K562 (cell line): ENCODE measurements at regions not wholly inside any gene's neighbourhood (a gene's known extent, or its start where the extent isn't known, plus 50 kb on each side); places are given as distances from the start of the nearest gene placed in this dataset.

Experiments used
- ATAC-seq: fragments of 200-7000 bp; cut with Tn5 transposase; 3 replicates; pipeline ENCODE4 v1.9.1; 2020; ENCODE audit warnings: moderate library complexity
- BruUV-seq: library from RNA; stranded (reverse); fragments of 400-500 nt; replicated peaks from 2 replicates; lab custom pipeline; 2021; lab: Mats Ljungman, UMichigan
- CTCF ChIA-PET: fragments of 300-600 bp; formaldehyde crosslinking; extraction: SDS; loops from one replicate; lab custom pipeline; 2021; ENCODE audit warnings: low intra/inter-chr PET ratio; lab: Yijun Ruan, JAX
- POLR2A ChIA-PET: fragments of 300-600, 350-650 bp; sonication (Branson Sonifier 250); formaldehyde crosslinking; extraction: SDS; loops from one replicate; lab custom pipeline; 2021; ENCODE audit warnings: antibody characterized with exemption, inconsistent platforms; lab: Yijun Ruan, JAX
- DNase-seq, 4 experiments: peaks; one replicate each; pipeline versions ENCODE4 v3.0.0 to v3.0.0-alpha.2; 2011 to 2018; ENCODE audit warnings: low spot score in 3 of 4, mixed read lengths in 3 of 4; ENCODE audit errors: extremely low read depth in 1 of 4
- FAIRE-seq: peaks from 2 replicates; lab custom pipeline; 2011; peaks lifted over from hg19 to GRCh38; lab: Jason Lieb, UNC
- H2AFZ ChIP-seq: 2 replicates; pipeline ENCODE4 v1.6.0; 2011; ENCODE audit warnings: low read depth, low read length, control low read depth, inconsistent platforms
- H3K27ac ChIP-seq: fragments of 200-600 bp; 3 replicates; pipeline ENCODE4 v1.8.0; 2011; ENCODE audit warnings: low read depth, mild to moderate bottlenecking, control low read depth, inconsistent platforms, low read length, moderate library complexity, mixed read lengths; ENCODE audit errors: extremely low read depth
- H3K27me3 ChIP-seq, 2 experiments: fragments of 300-600 bp in 1 of 2; 2 replicates in 1 of 2; 3 replicates in 1 of 2; pipeline versions ENCODE4 v1.6.0 to v1.8.0; 2011; ENCODE audit warnings: inconsistent platforms in 2 of 2, low read length in 2 of 2, mild to moderate bottlenecking in 1 of 2, mixed read lengths in 1 of 2, moderate library complexity in 1 of 2; ENCODE audit not compliant: control insufficient read depth in 2 of 2, insufficient read depth in 2 of 2
- H3K36me3 ChIP-seq: fragments of 300-600 bp; 3 replicates; pipeline ENCODE4 v1.8.0; 2011; ENCODE audit warnings: mild to moderate bottlenecking, low read length, inconsistent platforms; ENCODE audit not compliant: control insufficient read depth, insufficient read depth
- H3K4me1 ChIP-seq, 2 experiments: fragments of 200-600 bp in 1 of 2; replicated peaks in 1 of 2; 2 replicates in 1 of 2; 3 replicates in 1 of 2; pipeline versions ENCODE4 v1.5.1 to v1.8.0; 2011; ENCODE audit warnings: inconsistent platforms in 2 of 2, low read length in 2 of 2, mild to moderate bottlenecking in 1 of 2, mixed read lengths in 1 of 2, moderate library complexity in 1 of 2; ENCODE audit not compliant: control insufficient read depth in 2 of 2, insufficient read depth in 2 of 2
- H3K4me2 ChIP-seq: 2 replicates; pipeline ENCODE4 v1.6.1; 2011; ENCODE audit warnings: low read length, control low read depth, inconsistent platforms, mixed read lengths; ENCODE audit not compliant: insufficient read depth
- H3K4me3 ChIP-seq: fragments of 200-600 bp; sonication (generic), shearing (Covaris generic); 2 replicates; pipeline ENCODE4 v1.5.1; 2016; ENCODE audit warnings: control low read depth, inconsistent platforms
- H3K79me2 ChIP-seq: fragments of 200-600 bp; 3 replicates; pipeline ENCODE4 v1.8.0; 2011; ENCODE audit warnings: low read length, inconsistent platforms; ENCODE audit not compliant: control insufficient read depth, insufficient read depth
- H3K9ac ChIP-seq, 2 experiments: 2 replicates each; pipeline versions ENCODE4 v1.6.0 to v1.6.1; 2011; ENCODE audit warnings: low read depth in 2 of 2, low read length in 2 of 2, control low read depth in 1 of 2, inconsistent platforms in 1 of 2, mild to moderate bottlenecking in 1 of 2, mixed read lengths in 1 of 2; ENCODE audit not compliant: insufficient read depth in 1 of 2
- H3K9me1 ChIP-seq: one replicate; pipeline ENCODE4 v1.6.0; 2011; ENCODE audit warnings: inconsistent platforms, mild to moderate bottlenecking, low read length, moderate library complexity; ENCODE audit not compliant: control insufficient read depth, insufficient read depth
- H3K9me3 ChIP-seq: replicated peaks from 2 replicates; pipeline ENCODE4 v1.5.1; 2011; ENCODE audit warnings: low read depth, low read length, inconsistent platforms; ENCODE audit not compliant: control insufficient read depth, insufficient read depth
- H4K20me1 ChIP-seq: replicated peaks from 2 replicates; pipeline ENCODE4 v1.6.1; 2011; ENCODE audit warnings: low read length, inconsistent platforms, mixed read lengths; ENCODE audit not compliant: control insufficient read depth, insufficient read depth
- E4F1 ChIP-seq: fragments of 250-450 bp; sonication (Bioruptor Pico); IDR thresholded peaks from 2 replicates; pipeline ENCODE4 v1.5.0; 2021; ENCODE audit warnings: mild to moderate bottlenecking, borderline replicate concordance
- IRF2 ChIP-seq: sonication (generic); formaldehyde crosslinking; IDR thresholded peaks from 2 replicates; pipeline ENCODE4 v1.8.1; 2022; ENCODE audit warnings: mild to moderate bottlenecking, missing genetic modification reagents
- KLF10 ChIP-seq: fragments of 250-450 bp; sonication (Bioruptor Pico); IDR thresholded peaks from 2 replicates; pipeline ENCODE4 v1.6.1; 2021; ENCODE audit warnings: matching md5 sums
- MEF2D ChIP-seq: conservative IDR thresholded peaks from 2 replicates; pipeline ENCODE4 v1.6.1; 2016; ENCODE audit warnings: low read depth, missing genetic modification characterization, missing compliant biosample characterization
- POLR2AphosphoS2 ChIP-seq: IDR thresholded peaks from 2 replicates; pipeline ENCODE4 v1.6.1; 2012; ENCODE audit warnings: low read length, improper control_type of control experiment
- SMARCA4 ChIP-seq: fragments of 450-650 bp; IDR thresholded peaks from 2 replicates; pipeline ENCODE4 v1.6.1; 2016
- STAT6 ChIP-seq: sonication (generic); formaldehyde crosslinking; IDR thresholded peaks from 2 replicates; pipeline ENCODE4 v1.8.1; 2023; ENCODE audit warnings: mild to moderate bottlenecking, missing genetic modification reagents
- ZNF318 ChIP-seq, 2 experiments: fragments of 450-650 bp; IDR thresholded peaks; 2 replicates each; pipeline ENCODE4 v1.6.1; 2016; ENCODE audit warnings: mild to moderate bottlenecking in 2 of 2, borderline replicate concordance in 1 of 2, low read depth in 1 of 2, moderate library complexity in 1 of 2
- WGBS: fragments of 100-300 bp; shearing (Covaris generic); methylation state at CpG from one replicate; pipeline ENCODE4 v1.1.6; 2016; ENCODE audit warnings: low coverage, mixed read lengths; ENCODE audit not compliant: insufficient coverage; ENCODE audit errors: missing lambda C conversion rate; 5-methylcytosine and 5-hydroxymethylcytosine counted together
- in situ Hi-C: fragments of 300-500 bp; cut with MboI; formaldehyde crosslinking; loops from 4 replicates; pipeline ENCODE4 v1.15.0; 2018; ENCODE audit warnings: inconsistent platforms, mixed read lengths
- intact Hi-C: fragments of 100-400 bp; cut with micrococcal nuclease; formaldehyde crosslinking; loops from 2 replicates; pipeline ENCODE4 v1.14.2; 2022

DNA sequence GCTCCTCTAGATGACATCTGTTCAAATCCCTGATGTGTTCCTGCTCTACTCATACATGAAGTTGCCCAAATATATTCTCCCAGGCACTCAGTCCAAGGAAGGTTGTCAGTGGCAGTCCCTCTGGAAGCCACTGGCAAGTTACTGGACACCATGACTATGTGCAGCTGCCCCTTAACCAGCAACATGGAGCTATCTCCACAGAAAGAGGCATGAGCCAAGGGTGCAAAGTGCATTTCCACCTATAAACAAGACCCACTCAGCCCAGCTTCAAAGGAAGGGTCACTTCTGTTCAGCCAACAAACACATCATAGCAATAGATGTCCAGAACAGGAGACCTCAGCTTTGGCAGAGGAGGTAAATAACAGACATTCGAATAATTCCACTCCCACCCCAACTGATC lies 217.6 kb upstream of the PMEPA1 start:
- intact Hi-C loops, result no loop called here
- POLR2A ChIA-PET, result interaction anchor here (1.3 kb wide), 1 partner anchor 10 kb away, joined by 3 read pairs; no protein-coding TSS in a partner anchor
- FAIRE-seq (no peak), ATAC-seq (no peak), DNase-seq (no peak)
- H3K4me1 ChIP-seq, result no peaks in the 10 kb centered on the region
- no TSS peak for BruUV-seq
- CTCF ChIA-PET, result no interaction called here
- no peaks in the 10 kb centered on the region for H3K9me1 ChIP-seq
- in situ Hi-C loops, result no loop called here
- H3K36me3 ChIP-seq, result no peaks in the 10 kb centered on the region
- peaks cover 0 to 11% of the 10 kb centered on the region in 2 experiments; a peak in 3 of 5 replicates for H3K27me3 ChIP-seq
- no peaks in the 10 kb centered on the region for H4K20me1 ChIP-seq
- no peak overlapping the region for H3K4me2 ChIP-seq
- H3K4me3 ChIP-seq, result no peak overlapping the region
- no peak overlapping the region for H2AFZ ChIP-seq
- whole genome bisulfite sequencing, result 0% methylated on average over 1 of the region's 1 CpG
- H3K79me2 ChIP-seq, result no peaks in the 10 kb centered on the region
- no peaks in the 10 kb centered on the region for H3K9me3 ChIP-seq
- H3K9ac ChIP-seq, result no peak overlapping the region
- H3K27ac ChIP-seq, result no peak overlapping the region
- TF ChIP-seq IRF2 (CRISPR knock-in tag), result no peak
- no peak for TF ChIP-seq ZNF318 (IDR thresholded peaks at IDR 0.05; ENCODE audit: borderline replicate concordance in 1 of 2, low read depth in 1 of 2)
- TF ChIP-seq SMARCA4, result no peak
- no peak for TF ChIP-seq STAT6 (CRISPR knock-in tag)
- TF ChIP-seq MEF2D, result no peak
- TF ChIP-seq KLF10, result no peak
- no peak for TF ChIP-seq E4F1
- no peak for TF ChIP-seq POLR2AphosphoS2
